Stimulated activated CD4-positive, alpha-beta T cell treated with anti-CD3 and anti-CD28 coated beads, Interleukin-2, amount 100 ng/mL, for 24 hours (primary cell): ENCODE measurements at regions not wholly inside any gene's neighbourhood (a gene's known extent, or its start where the extent isn't known, plus 50 kb on each side); places are given as distances from the start of the nearest gene placed in this dataset.
"Not testable (repeated sequence)": the region's sequence is repeated elsewhere in the genome, so short reads cannot be mapped to it uniquely, and the experiment has no call there.

Source experiments
- DNase-seq, 2 donors: peaks; one replicate each; pipeline ENCODE4 v3.0.0-alpha.2; 2020

GRCh38 chr10:57663401-57663800 lies 604.3 kb downstream of the IPMK start:
- DNase-seq = no peak

GRCh38 chr10:57661206-57661605 lies 606.5 kb downstream of the IPMK start:
- no peak for DNase-seq

- peak in 1 of 2 donors; percentile 15 for DNase-seq
Measured at GRCh38 chr10:57657164-57657765, 610.4 kb downstream of the IPMK start.

- DNase-seq = no peak
Measured at GRCh38 chr10:57654856-57655255, 612.8 kb downstream of the IPMK start.

- not testable (repeated sequence) for DNase-seq
Measured at GRCh38 chr10:57645108-57645507, 622.6 kb downstream of the IPMK start.

GRCh38 chr10:57638411-57638810 lies 629.3 kb downstream of the IPMK start:
- DNase-seq = no peak

GRCh38 chr10:57628592-57629284 lies 639.0 kb downstream of the IPMK start:
- no peak for DNase-seq

- DNase-seq = no peak
Measured at GRCh38 chr10:57627642-57628178, 640.0 kb downstream of the IPMK start.

GRCh38 chr10:57624856-57625592 lies 642.7 kb downstream of the IPMK start:
- DNase-seq = no peak

GRCh38 chr10:57624066-57624465 lies 643.6 kb downstream of the IPMK start:
- DNase-seq = no peak

- DNase-seq = no peak
Measured at GRCh38 chr10:57621466-57621865, 646.2 kb downstream of the IPMK start.

- DNase-seq = no peak
Measured at GRCh38 chr10:57605948-57606485, 661.7 kb downstream of the IPMK start.

- no peak for DNase-seq
Measured at GRCh38 chr10:57599440-57599839, 668.3 kb downstream of the IPMK start.

- DNase-seq = no peak
Measured at GRCh38 chr10:57593983-57594573, 673.6 kb downstream of the IPMK start.

GRCh38 chr10:57579926-57580325 lies 687.8 kb downstream of the IPMK start:
- no peak for DNase-seq

GRCh38 chr10:57562211-57562610 lies 705.5 kb downstream of the IPMK start:
- no peak for DNase-seq

- not testable (repeated sequence) for DNase-seq
Measured at GRCh38 chr10:57551774-57552173, 715.9 kb downstream of the IPMK start.

- DNase-seq = no peak
Measured at GRCh38 chr10:57535306-57535705, 732.4 kb downstream of the IPMK start.

GRCh38 chr10:57513637-57514036 lies 754.1 kb downstream of the IPMK start:
- no peak for DNase-seq

GRCh38 chr10:57507788-57508187 lies 759.9 kb downstream of the IPMK start:
- DNase-seq = no peak

- no peak for DNase-seq
Measured at GRCh38 chr10:57506414-57507094, 761.1 kb downstream of the IPMK start.

GRCh38 chr10:57494486-57494885 lies 773.2 kb downstream of the IPMK start:
- DNase-seq = no peak
